Hematopoietic multipotent progenitor cell treated with erythropoietin and hydrocortisone succinate and interleukin-3 and kit ligand, for 17 days (in vitro differentiated cells): ENCODE measurements at regions not wholly inside any gene's neighbourhood (a gene's known extent, or its start where the extent isn't known, plus 50 kb on each side); places are given as distances from the start of the nearest gene placed in this dataset.

Experiments
- DNase-seq: peaks from one replicate; pipeline ENCODE4 v3.0.0-alpha.2; 2015; ENCODE audit warnings: low spot score

DNA sequence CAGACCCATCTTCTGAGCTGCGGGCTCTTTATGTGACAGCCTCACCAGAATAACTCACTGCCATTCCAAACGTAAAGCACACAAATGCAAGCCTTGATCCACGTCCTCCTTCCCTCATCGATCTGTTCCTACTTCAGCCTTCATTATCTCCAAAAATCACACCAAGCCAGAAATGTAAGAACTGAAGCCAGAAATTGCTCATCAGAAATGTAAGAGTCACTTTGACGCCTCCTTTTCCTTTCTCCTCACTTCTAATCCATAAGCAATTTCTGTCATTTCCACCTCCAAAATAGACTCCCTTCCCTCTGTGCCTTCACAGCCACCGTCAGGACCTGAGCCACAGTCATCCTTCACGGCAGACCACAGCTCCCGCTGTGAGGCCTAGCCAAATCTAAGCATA is 387.3 kb upstream of the B3GAT1 start:
- no peak for DNase-seq

DNA sequence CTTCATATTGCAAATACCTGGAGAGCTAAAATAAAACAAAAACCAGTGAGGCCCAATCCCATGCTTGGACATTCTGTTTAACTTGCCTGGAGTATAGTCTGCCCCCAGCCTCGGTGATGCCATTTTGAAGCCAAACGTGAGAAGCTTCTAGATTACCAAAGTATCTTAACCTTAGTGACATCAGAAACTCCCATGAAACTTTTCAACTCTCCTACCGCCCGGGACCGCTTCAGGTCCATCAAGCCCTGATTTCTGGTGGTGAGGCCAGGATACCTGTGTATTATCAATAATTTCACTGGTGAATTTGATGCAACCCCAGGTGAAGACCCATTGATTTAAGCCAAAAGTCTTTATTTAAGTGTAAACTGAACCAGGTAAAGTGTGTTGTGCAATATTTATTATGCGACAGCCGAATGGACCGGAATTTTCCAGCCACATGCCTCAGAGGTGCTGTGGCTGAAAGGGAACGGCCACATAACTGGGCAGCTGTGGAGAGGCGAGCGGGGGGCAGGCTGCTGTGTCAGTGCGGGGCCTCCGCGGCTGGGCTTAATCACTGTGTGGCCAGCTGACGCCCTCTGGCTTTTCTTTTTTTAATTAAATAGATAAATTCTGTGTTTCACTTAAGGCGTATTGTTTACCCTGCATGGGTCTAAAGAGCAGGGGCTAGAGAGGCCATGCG is 385.5 kb upstream of the B3GAT1 start:
- DNase-seq: no peak

DNA sequence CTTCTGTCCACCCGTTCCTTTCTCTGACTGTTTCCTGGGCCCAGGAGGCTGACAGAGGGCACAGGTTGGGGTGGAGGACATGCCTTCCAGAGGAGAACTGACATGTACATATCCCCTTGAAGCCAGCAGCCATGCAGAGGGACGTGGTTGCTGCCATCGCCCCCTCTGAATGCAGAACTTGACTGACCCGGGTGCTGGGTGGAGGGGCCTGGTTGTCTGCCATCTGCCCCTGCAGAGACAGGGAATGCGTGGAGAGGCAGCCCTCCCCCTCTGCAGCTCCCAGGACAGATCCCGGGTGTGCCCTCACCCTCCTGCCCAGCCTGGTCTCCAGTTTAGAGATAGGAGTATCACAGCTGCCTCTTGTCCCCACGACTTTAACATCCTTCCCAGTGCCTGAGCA is 383.0 kb upstream of the B3GAT1 start:
- no peak for DNase-seq

DNA sequence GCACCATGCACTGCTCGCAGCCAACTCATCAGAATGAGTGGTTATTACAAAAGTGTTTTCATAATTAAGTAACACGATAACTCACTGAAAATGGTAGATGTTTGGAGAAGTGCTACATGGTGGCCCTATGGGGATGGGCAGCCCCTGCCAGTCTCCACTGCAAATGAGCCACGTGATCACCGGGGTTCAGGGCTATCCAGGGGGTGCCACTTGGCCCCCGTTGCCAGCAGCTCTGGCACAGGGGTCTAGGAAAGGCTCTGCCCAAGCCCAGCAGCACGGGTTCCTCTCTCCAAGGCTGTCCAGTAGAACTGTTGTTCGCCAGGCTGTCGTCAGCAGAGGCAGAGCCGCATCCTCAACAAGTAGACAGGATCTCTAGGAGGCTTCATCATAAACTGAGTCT is 382.1 kb upstream of the B3GAT1 start:
- no peak for DNase-seq

DNA sequence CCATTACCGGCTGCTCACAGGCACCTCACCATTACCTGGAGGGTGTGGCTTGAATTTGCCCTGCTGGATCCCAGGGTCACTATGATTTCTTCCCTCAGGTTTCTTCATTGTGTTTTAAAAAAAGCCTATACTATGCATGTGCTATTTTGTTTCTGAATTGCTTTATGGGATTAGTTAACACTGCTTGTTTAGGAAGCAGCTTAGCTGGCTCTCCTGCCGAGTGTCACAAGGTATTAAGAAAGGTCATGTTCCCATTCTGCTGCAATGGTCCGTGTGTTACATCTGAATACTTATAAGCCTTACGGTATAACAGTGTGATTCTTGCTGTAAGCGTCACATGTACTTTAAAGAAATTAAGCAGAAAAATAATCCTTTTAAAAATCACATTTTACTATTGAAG is 380.6 kb upstream of the B3GAT1 start:
- DNase-seq: no peak

DNA sequence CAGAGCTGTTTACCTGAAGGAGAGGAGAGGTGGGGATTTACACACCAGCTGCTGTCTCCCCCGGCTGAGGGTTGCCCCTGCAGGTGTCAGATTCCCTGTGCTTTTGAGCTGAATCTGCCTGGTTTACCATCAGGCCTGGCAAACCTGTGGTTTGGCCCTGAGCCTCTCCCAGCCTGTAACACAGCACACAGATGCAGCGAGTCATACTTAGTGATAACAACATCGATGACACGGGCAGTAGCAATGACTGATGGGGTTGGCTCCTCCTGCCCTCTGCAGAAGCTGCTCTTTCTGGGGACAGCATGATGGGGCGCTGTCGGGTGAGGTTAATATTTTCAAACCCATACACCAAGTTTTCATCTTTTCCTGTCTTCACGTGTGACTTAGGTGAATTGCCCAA is 380.0 kb upstream of the B3GAT1 start:
- no peak for DNase-seq

DNA sequence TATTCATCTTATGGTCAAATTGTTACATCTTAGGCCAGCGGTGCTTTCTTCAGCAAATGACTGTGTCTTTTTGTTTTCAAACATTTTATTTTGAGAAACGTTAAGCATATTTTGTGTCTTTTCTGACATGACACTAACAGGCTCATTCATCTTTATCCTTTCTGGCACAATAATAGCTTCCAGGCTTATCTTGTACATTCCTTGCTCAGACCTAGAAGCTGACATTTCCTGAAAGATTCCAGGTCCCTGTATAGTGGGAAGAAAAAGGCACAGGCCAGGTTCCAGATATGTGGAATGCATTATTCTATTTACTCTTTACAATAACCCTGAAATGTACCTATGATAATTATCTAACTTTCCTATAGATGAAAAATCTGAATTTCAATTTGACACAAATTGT is 379.1 kb upstream of the B3GAT1 start:
- DNase-seq: no peak

DNA sequence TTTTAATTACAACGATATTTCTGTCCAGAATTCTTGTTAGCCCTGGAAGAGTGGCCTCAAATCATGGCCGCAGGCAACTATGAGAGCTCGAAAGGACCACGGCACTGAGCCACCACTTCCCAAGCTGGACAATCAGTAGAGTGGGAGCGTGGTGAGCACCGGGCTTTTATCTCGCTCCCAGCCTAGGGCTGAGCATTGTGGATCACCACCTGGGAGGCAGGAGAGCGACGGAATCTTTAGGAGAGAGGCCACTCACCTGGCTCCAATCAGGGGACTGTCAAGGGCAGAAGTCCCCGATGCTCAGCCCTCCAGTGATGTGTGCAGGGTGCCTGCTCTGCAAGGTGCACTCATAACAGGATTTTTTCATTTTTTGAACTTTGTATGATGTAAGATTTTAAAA is 377.1 kb upstream of the B3GAT1 start:
- DNase-seq: no peak

DNA sequence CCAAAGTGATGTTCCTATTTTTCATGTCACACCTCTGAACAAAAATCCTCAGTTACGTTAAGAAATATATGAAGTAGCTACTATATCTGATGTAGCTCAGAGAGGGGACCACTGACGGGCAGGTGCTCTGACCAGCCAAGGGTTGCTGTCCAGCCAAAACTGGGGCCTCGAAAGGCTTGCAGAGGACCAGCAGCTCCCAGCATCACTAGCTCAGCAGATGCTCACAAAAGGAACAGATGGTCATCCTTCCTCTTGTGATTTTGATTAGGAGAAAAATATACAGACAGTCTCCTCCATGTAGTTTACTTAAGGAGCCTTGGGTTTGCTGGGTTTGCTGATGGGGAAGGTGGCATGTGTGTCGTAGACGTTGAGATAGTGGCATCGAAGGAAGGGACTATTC is 374.6 kb upstream of the B3GAT1 start:
- no peak for DNase-seq

DNA sequence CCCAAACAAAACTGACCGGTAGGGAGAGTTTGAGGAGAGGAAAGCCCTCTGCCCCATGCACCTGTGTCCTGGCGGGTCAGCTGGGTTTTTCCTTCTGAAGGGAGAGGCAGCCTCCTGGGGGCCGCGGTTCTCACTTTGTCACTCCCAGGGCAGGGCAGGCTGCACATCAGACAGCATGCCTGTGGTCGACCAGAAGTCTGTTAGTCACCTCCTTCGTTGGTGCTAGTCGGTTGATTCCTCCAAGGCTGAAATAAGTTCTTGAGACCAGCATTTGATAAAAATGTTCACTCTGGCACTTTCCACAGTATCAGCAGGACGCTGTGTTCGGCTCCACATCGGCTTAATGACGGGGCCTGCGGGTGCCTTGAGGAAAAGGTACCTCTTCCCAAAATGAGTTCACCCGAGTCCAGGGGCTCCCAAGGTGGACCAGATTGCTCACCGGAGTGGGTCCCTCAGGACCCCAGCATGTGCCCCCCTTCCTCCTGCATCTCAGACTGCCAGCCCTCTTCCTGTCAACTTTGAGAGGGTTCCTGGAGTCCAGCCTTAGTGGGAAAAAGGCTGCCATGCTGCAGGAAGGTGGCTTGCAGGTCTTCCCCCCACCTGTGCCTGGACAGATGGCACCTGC is 373.7 kb upstream of the B3GAT1 start:
- DNase-seq: no peak

DNA sequence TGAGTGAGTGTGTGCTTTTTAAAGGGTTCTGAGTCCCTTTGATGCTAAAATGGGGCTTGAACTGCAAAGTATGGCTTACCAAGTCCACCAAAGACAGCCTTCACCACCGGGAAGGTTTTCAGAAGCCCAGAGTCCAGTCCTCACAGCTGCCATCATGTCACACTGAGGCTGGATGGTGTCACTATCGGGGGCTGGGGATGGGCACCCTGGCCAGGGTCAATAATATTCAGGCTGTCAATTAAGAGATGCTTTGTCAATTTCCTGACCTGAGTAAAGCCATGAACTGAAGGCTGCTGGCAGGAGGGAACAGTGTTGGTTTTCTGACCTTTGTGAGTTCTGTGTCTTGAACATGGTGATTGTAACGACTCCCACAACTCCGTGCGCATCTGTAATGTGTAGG is 373.0 kb upstream of the B3GAT1 start:
- DNase-seq: no peak

DNA sequence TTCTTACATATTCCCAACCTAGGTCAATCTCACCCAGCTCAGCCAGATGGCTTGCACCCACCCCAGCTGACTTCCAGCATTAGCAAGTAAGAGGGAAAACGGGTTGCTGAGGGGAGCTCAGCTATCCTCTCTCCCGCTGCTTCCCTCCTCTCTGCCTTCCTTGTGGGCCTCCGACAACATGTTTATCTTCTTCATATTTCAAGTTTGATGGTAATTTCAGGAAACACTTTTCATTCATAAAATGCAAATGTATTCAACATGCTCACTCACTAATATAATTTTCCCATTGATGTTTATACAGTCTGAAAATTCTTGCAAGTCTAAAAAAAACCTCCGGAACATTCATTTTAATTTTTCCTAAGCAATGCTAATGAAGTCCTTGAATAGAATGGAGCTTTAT is 372.5 kb upstream of the B3GAT1 start:
- DNase-seq: no peak

DNA sequence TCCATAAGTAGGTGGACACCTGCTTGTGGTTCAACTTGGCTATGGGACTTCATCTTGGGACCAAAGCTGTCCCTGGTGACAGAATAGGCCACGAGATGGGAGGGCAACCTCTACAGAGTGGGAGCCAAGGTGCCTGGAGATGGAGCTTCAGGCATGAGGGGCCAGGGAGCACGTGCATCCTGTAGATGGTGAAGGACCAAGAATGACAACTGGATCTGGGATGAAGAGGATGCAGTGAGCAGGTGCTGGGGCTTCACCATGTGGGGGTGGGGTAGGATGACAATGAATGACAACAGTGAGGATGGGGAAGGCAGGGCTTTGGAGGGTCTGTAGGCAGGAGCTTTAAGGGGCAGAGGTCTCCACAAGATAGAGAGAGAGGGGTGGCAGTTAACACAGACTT is 372.0 kb upstream of the B3GAT1 start:
- no peak for DNase-seq

DNA sequence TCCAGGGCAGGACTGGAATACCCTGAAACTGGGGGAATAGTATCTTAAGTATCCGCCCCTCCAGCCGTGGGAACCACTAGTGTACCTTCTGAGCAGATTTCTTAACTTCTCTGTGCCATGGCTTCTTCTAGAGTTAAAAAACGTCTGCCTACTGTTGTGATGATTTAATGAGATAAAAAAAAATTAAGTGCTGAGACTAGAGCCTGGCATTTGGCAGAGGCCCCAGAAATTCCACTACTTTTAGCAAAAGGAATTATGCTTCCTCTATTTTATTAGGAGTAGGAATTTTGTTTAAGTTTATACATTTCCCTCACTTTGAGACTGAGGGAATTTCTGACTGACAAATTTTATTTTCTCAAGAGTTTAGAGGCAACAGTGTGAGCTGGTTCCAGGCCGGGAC is 371.2 kb upstream of the B3GAT1 start:
- DNase-seq: no peak

DNA sequence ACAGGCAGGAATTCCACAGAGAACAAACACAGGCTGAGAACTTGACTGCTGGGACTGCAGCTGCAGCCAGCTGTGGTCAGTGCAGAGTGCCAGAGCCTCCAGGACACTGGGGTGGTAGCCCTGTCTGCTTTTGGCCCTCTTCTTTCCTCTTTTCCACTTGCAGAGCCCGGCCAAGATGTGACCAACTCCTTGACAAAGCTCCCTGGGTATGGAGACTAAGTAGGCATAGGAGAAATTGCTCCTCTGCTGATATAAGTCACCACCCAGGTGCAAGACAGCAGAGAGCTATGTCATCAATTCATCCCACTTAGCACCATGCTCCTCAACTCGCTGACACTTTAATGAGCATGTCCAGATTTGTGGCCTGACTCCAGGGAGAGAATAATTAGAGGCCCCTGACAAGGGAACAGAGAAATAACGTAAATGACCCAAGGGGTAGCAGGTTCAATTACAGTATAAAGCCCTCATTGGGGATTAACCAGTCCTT is 369.4 kb upstream of the B3GAT1 start:
- DNase-seq: no peak

DNA sequence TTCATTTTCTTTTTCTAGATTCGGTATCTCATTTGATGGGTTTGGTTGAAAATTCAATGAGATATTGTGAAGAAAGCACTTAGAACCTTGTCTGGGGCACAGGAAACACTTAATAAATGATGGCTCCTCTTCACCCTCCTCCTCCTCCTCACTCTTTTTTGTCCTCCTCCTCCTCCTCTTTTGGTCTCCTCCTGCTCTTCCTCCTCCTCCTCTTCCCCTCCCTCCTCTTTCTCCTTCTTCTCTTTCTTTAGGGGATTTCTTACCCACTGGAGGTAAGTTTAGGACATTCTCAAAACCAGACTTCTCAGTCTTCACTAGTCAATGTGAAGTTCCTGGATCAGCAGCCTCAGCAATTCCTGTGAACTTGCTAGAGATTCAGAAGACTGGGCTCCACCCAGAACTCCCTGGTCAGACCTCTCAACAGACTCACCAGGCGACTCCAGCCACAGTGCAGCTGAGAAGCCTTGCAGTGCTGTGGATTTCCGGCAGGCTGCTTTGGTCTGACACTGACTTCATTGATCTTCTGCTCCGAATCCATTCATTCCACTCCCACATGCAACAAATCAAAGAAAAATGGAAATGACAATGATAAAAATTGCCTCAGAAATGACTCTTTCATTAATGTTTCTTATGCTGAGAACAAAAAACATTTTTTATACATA is 368.6 kb upstream of the B3GAT1 start:
- DNase-seq: no peak

DNA sequence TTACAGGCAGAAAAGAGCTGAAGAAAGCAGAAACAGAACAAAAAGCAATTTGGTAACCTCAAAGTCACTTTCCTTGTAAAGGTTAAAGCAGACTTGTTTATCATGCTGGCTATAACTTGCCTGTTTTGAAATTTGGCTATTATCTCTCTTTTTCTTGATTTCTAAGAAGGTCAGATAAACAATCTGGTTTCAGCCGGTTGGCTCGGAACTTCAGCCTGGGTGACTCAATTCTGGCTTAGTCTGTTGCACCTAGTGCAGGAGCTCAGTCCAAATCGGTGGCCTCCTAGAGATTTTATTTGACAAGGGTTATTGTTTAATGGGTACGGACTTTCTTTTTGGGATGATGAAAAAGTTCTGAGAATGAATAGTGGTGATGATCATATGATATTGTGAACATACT is 367.1 kb upstream of the B3GAT1 start:
- DNase-seq: no peak

DNA sequence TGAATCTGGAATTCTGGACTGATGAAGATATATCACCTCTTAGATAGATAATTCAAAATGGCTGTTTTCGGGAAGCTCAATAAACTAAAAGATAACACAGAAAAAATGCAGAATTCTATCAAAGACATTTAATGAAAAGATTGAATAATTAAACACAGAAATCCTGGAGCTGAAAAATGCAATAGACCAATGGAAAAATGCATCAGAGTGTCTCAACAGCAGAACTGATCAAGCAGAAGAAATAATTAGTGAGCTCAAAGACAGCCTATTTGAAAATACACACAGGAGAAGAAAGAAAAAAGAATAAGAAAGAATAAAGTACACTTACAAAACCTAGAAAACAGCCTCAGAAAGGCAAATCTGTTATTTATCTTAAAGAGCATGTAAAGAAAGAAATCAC is 356.4 kb upstream of the B3GAT1 start:
- DNase-seq: no peak

DNA sequence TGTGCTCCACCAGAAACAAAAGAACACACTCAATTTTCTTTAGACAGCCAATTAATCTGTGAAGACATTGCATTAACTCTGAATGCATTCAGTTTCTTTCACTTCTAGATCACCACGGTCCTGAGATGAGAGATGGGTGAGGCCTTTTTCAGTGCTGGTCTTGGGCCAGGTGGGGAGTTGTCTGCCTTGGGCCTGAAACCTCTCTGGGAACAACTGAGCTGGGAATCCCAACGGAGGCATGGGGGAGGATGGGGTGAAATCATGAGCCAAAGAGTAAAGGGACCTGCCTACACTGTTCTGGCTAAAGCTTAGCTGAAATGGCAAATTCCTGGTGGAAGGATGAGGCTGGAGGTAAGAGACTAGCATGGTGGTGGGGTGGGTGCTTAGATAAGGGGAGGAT is 353.5 kb upstream of the B3GAT1 start:
- DNase-seq: no peak

DNA sequence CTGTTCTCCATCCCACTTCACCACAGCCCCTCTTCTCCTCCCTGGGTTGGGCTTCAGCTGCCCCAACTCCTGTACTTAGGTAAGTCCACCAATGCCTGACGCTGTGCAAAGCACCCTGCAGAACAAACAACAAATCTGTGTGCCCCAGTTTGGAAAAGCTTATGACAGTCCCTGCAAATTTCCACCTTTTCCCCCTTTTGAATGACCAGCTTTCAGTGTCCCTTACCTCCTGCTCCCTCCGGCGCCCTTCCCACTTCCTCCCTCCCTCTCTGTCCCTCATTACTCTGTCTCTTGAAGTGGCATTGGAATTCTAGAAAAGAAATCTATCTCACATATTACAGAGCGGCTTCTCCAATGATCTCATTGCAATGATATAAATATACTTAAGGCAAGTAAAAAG is 352.9 kb upstream of the B3GAT1 start:
- no peak for DNase-seq

DNA sequence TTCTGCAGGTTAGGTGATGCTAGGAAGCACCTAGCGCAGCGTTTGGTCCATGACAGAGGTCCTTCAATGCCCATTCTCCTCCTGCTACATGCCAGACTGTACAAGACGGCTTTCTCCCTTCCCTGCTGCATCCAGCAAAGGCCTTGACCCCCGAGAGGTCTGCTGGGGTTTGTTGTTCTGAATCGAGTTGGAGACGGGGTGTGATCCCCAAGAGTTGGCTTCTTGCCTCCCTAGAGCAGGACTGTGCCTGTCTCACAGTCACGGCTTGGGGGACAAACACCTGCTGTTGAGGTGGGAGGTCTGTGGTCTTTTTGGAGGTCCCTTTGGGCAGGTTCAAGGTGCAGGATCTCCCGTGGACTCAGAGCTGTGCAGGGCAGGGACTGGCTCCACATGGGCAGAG is 352.3 kb upstream of the B3GAT1 start:
- no peak for DNase-seq

DNA sequence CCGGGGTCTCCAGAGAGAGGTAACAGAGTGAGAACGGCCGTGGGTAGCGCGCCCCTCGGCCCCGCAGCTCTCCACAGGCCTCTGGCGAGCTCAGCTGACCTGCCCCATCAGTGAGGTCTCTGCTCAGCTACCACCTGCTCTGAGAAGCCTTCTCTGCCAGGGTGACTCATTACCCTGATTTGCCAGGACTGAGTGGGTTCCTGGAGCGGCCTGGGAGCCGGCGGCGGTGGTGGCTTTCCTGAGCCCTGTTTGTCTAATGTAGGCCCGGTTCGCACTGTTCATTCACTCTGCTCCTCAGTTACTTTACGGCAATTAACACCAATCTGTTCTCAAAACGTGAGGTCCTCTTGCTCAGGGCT is 351.0 kb upstream of the B3GAT1 start:
- no peak for DNase-seq

DNA sequence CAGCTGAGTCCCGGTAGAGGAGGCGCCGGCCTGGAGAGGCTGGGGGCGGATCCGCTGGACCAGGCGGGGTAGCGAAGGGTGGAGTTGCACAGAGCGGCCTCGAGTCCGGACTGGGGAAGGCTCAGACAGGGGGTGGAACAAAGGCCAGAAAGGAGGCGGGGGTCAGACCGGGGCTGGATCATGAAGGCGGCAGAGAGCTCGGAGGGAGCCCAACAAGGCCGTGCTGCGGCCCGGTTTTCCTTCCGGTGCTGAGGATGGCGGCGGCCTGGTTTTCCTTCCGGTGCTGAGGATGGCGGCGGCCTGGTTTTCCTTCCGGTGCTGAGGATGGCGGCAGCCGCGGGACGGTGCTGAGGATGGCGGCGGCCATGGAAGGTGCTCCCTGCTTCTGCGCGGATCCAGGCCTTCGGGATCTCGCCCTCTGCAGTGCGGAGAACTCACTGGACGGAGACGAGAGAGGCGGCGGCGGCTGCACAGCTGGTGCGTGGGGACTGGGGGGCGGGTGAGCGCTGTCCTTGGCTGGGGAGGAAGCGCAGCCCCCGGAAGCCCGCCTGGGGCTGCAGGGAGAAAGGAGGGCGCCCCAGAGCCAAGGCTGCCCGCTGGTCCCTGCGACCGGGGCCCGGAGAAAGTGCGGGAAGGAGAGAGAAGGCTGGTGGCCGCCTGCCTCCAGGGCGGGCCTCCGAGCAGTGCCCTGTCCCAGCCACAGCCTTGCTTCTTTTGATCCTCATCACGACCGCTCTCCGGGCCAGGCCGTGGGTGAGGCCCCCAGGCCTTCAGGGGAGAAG is 350.4 kb upstream of the B3GAT1 start:
- no peak for DNase-seq
